Stimulated activated CD4-positive, alpha-beta T cell treated with anti-CD3 and anti-CD28 coated beads, Interleukin-15, amount 100 ng/mL, for 48 hours (primary cell): ENCODE measurements at regions not wholly inside any gene's neighbourhood (a gene's known extent, or its start where the extent isn't known, plus 50 kb on each side); places are given as distances from the start of the nearest gene placed in this dataset.

Experiments
- DNase-seq, 2 donors: peaks; one replicate each; pipeline ENCODE4 v3.0.0-alpha.2; 2020; ENCODE audit warnings: low read depth in 2 of 2

DNA sequence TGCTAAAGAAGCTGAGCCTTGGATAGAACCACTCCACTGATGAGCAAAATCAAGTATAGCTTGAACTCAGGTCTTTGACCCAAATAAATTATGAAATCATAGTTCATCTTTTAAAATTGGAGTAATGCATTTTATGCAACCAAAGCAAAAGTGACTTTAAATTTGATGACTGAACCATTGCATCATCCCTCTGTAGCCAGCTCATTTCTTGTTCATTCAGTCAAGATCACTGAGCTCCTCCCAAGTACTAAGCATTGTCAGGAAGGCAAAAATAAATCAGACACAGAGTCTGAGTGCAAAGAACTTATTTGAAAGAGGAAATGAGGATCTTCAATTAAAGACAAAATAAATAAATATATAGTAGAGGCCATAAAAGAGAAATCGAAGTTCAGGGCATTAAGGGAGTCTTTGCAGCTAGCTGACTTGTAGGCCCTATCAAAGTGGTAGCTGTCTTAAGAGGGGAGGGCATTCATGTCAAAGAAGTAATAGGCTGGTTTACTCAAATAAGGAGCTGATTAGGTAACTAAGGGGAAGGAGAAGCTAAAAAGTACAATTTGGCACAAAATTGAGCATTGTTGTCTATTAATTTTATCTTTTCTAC, 411.8 kb downstream of the MTX2 start:
- no peak for DNase-seq

GRCh38 chr2:176681584-176682115, 412.4 kb downstream of the MTX2 start:
- no peak for DNase-seq

DNA sequence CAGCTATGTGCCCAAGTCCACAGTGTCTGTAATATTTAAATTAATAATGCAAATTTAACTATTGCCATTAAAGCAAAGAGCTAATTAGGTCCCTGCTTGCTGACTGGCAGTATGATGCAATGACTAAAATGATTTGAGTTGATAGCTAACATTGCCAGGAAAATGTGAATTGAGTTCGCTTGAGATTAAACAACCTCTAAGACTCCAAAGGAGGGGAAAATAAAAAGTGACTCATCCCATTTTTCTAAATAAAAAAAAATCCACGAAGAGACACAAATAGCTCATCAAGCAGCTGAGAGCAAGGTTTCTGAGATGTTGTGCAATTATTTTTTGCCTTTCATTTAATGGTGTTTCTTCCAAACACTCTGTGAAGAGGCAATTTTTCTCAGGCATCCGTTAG, 413.0 kb downstream of the MTX2 start:
- no peak for DNase-seq

DNA sequence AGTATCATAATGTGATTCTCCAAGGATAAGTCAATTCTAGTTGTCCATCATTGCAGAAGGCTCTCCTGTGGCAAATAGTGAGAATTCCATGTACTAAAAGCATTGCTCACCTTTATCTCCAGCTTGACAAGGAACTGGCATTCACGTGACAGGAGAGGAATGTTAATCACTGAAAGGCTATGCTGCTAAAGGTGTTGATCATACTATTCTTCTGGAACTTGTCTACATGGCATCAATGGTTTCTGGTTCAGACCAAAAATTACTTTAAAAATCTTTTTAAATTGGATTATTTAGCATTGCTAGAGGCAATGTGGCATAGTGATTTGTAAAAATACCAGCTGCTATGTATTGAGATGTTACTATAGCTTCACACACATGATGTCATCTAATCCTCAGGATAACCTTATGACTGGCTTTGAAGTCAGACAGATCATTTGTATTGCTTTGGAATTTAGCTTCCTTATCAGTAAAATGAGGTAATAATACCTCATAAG, 414.4 kb downstream of the MTX2 start:
- no peak for DNase-seq

- no peak for DNase-seq
These were observed 416.7 kb downstream of the MTX2 start for GRCh38 chr2:176685908-176686307.

DNA sequence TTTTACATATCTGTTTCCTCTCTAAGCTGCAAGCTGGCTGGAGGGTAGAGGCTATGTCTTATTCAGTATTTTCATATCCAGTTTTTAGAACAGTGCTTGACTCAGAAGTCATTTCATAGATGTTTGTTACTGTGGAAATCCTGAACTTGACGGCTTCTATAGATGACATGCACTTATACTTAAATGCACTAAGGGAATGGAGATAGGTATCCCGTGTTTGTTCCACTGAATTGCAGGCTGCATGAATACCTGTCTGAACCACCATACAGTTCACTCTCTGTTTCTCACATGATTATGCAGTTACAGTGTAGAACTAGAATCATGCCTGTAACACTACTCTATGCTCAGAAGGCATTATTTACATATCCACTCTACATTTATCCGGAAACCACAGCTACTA, 417.1 kb downstream of the MTX2 start:
- DNase-seq = no peak

DNA sequence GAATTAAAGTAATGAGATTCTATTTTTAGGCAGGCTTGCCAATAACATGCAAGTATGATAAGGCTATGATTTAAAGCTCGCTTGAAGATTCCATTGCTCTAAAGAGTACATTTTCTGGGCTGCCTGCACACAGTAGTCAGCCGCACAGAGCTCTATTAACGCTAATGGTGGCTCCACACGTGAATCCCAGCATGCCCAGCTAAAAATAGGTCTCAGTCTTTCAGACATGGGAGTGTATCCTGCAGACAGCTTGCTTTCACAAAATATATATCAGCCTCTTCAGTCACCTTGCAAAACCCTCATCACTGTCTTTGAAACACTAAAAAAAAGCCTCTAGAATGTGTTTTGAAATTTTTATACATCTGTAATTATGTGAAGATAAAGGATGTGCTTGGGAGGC, 418.1 kb downstream of the MTX2 start:
- DNase-seq = no peak

- no peak for DNase-seq
These were observed 418.7 kb downstream of the MTX2 start for GRCh38 chr2:176687944-176688343.

- DNase-seq = no peak
These were observed 420.5 kb downstream of the MTX2 start for GRCh38 chr2:176689711-176690110.

- DNase-seq = no peak
These were observed 422.2 kb downstream of the MTX2 start for GRCh38 chr2:176691471-176691870.

DNA sequence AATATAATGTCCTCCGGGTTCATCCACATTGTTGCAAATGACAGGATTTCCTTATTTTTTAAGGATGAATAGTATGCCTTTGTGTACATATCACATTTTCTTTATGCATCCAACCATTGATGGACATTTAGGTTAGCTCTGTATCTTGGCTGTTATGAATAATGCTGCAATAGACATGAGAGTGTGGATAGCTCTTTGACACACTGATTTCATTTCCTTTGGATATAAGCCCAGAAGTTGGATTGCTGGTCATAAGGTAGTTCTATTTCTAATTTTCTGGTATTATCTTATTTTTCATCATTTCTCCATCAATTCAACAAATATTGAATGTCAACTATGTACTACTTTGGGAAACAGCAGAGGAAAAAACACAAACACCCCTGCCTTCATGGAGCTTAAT, 423.3 kb downstream of the MTX2 start:
- DNase-seq = no peak

- DNase-seq = no peak
These were observed 429.9 kb downstream of the MTX2 start for GRCh38 chr2:176699098-176699497.

DNA sequence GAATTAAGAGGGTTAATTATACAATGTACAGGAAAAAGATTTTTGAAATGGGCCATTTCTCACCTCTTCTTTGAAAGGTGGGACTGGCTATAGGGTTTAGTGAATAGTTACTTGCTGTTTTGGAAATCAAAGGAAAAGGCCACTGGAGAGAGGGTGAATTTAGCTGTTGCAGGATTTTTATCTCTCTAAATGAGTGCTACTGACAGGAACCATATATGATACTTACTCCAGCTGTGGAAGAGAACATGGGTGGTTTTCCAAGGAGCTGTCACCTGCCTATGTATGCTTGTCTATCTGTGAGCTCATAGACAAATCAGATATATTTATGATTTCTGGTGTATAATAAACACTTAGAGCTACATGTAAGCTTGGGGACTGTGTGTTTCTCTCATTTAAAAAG, 430.4 kb downstream of the MTX2 start:
- DNase-seq = no peak

- no peak for DNase-seq
These were observed 432.9 kb downstream of the MTX2 start for GRCh38 chr2:176702131-176702530.

DNA sequence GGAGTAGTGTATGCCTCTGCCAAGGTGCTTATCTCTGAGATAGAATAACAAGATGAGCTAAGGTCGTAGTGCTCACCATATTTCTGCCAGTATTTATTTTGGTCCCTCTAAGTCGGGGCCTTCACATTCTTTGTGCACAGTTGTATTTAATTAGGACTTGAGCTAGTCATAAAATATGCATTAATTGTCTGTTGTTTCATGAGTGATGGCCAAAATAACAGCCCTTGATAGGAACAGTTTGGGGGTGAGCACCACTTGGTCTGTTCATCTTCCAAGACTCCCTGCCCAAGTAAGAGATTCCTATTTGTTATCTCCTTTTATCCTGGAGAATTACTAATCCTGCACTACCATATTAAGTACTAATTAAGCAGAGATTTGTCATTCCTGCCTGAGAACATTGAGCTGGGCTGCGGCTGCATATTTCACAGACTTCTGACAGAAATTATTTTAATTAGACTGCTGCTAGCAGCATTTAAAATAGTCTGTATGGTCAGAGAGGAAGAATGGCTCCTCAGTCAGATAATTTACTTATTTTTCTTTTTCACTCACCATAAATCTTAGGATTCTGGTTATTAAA, 435.1 kb downstream of the MTX2 start:
- DNase-seq = no peak

DNA sequence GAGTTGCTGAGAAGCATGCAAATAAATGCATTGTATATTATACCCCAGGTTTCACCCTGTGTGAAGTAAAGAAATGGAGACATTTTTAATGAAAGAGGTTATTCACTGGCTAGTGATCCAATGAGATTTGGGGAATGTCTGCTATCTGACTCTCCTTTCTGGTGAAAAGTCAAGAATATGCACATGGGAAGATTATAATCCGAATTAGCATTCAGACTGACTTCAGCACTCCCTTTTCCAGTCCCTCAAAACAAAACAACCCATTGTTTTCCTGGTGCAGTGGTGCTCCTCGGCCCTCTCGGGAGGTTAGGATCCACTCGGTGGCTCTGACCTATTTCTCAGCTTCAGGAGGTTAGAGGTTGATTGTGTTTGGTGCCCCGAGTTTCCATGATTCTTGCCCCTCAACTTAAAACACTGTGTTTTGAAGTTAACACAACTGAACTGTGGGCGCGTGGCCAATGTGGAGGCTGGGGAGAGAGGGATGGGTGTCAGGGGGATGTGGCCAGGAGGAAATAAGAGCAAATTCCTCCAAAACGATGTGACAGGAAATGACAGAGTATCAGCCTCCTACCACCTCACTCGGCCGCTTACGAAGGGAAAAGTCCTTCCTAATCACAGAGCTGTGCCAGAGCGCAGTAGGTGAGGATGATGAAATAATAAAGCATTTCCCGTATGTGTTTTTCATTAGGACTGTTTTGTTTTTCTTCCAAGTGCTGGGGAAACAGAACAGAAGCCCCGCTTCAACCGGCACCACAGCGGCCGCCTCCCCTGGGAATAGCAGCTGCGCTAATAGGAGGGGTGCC, 440.1 kb downstream of the MTX2 start:
- DNase-seq = no peak

DNA sequence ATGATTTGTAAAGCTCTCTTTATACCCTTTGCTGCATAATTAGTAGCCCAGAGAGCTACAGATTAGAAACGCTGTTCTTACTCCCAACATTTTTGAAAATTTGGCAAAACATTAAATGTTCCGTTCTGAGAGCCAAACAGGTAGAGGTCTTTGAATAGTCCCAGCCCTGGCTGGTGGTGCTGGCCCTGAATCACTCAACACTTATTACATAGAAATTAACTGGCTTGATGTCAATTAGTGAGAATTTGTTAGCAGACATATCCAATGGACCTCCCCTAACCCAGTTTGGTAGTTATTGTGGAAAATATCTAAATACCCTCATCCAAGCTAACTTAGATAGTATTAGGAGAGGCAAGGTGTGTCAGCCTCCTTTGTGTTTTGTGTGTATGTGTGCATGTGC, 440.7 kb downstream of the MTX2 start:
- DNase-seq = no peak

- no peak for DNase-seq
These were observed 441.5 kb downstream of the MTX2 start for GRCh38 chr2:176710657-176711186.

DNA sequence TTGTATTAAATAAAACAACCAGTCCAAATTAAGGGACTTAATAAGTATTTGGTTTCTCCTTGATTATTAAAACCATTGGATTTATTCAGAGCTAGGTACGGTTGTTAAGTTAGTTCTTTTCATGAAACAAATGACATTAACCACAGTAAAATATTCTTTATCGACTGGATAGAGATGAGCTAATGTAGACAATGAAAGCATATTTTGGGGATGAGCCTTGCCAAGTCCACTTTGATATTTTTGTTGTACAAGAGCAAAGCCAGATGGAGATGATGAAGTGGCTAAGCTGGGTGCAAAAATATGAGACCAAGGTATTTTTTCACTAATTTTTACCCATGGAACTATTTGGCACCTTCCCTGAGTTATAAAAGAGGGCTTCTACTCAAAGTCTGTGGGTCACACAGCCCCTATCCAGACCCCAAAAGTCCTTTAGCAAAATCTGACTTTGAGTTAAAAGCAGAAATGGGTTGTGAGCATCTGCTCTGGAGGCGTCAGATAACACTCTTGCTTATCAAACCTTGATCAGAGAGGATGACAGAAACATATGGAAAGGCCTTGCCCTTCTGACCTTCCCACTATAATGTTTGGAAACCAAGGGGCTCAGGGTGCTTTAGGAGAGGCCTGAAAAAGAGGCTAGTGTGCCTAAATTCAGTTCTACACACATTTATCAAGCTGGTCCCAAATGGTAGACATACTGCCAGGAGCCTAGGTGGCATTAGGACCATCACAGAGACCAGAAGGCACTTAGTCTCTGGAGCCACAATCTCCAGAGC, 456.8 kb downstream of the MTX2 start:
- no peak for DNase-seq

GRCh38 chr2:176727696-176728095, 458.5 kb downstream of the MTX2 start:
- DNase-seq = no peak

DNA sequence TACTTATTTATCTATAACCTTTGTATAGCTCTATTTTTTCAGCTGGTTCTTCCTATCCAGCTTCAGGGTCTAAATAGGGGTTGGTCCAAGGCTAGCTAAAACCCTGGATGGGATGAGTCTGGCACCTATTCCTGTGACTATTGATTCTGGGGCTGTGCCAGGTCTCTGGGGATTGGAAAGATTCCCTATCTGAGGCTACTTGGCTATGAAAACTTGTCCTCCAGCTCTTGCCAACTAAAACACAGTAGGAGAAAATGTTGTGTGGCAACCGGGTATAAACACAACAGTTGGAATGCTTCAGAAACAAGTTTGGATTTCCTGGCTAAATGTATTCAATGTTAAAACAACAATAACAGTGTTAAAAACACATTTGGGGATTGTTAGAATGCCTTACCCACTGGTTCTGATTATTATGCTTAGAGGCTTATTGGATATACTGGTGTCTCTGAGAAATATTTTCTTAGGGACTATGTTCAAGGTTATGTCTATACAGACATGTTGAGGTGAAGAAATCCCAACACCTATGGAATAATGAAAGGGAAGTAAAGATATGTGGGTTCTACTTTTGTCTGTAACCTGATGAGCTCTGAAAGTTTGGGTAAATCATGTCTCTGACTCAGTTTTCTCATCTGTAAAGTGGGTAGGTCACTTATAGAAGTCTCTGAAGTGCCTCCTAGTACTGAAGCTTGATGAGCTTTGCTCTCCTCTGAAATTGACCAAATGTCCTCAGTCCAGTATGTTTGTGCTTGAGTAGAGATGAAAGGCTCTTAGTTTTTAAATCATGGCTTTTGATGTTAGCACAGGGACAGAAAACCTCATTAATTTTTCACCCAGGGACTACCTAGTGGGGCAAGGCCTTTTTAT, 460.7 kb downstream of the MTX2 start:
- no peak for DNase-seq
